ENCODE measurements at regions not wholly inside any gene's neighbourhood (a gene's known extent, or its start where the extent isn't known, plus 50 kb on each side); places are given as distances from the start of the nearest gene placed in this dataset.

DNA sequence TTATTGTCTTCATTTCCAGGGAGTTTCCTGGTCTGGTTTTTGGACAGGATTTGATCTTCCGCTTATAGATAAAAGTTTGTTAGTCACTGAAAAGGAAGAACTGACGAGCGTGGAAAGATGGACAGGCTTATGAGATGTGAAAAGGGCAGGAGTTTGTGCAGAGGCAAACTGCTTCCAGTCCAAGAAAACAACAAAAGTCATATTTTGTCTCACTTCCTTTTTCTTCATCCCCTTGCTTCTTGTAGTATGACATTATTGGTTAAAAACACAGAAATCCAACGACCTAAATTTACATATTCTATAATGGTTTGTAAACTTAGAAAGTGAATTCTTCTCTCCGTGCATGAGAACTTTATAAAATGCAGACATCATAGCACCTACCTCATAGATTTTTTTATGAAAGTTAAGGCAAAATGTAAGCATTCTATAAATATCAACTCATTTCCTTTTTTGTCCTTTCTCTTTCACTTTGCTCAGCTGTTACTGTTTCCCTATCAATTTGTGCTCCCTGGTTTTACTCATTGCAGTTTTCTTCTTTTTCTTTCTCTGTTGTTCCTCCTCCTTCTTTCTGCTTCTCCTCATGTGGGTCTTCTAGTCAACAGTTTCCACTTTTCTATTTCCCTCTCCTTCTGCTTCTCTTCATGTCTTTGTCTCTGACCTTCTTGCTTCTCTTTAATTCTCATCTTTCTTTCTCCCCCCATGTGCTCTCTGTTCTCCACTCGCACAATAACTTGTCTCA is 370.2 kb downstream of the ARL4A start:
- TF ChIP-seq EZH2 (optimal IDR thresholded peaks at IDR 0.05; ENCODE audit: low read depth, low read length) (no peak), EZH2phosphoT487 (IDR thresholded peaks at IDR 0.05; ENCODE audit: low read length) (no peak)
- TF ChIP-seq, protein P1, sequence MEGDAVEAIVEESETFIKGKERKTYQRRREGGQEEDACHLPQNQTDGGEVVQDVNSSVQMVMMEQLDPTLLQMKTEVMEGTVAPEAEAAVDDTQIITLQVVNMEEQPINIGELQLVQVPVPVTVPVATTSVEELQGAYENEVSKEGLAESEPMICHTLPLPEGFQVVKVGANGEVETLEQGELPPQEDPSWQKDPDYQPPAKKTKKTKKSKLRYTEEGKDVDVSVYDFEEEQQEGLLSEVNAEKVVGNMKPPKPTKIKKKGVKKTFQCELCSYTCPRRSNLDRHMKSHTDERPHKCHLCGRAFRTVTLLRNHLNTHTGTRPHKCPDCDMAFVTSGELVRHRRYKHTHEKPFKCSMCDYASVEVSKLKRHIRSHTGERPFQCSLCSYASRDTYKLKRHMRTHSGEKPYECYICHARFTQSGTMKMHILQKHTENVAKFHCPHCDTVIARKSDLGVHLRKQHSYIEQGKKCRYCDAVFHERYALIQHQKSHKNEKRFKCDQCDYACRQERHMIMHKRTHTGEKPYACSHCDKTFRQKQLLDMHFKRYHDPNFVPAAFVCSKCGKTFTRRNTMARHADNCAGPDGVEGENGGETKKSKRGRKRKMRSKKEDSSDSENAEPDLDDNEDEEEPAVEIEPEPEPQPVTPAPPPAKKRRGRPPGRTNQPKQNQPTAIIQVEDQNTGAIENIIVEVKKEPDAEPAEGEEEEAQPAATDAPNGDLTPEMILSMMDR (IDR thresholded peaks at IDR 0.05; ENCODE audit: low read length) = no peak
